Progenitor cell of endocrine pancreas (in vitro differentiated cells): ENCODE measurements at regions not wholly inside any gene's neighbourhood (a gene's known extent, or its start where the extent isn't known, plus 50 kb on each side); places are given as distances from the start of the nearest gene placed in this dataset.

Experiments
- DNase-seq: peaks from one replicate; pipeline ENCODE4 v3.0.0; 2021; ENCODE audit warnings: low spot score; ENCODE audit not compliant: unreplicated experiment
- H3K27ac Mint-ChIP-seq: 2 replicates; pipeline ENCODE4 v1.8.0; 2021; ENCODE audit warnings: mild to moderate bottlenecking, moderate library complexity, mixed read lengths
- H3K27me3 Mint-ChIP-seq: 2 replicates; pipeline ENCODE4 v1.8.0; 2021; ENCODE audit warnings: mixed read lengths
- H3K36me3 Mint-ChIP-seq: 2 replicates; pipeline ENCODE4 v1.8.0; 2022; ENCODE audit warnings: mixed read lengths; ENCODE audit not compliant: insufficient read depth
- H3K4me1 Mint-ChIP-seq: 2 replicates; pipeline ENCODE4 v1.8.0; 2021; ENCODE audit warnings: low read depth, mixed read lengths
- H3K4me3 Mint-ChIP-seq: 2 replicates; pipeline ENCODE4 v1.8.0; 2021; ENCODE audit warnings: low read depth, mild to moderate bottlenecking, moderate library complexity, mixed read lengths
- H3K9me3 Mint-ChIP-seq: 2 replicates; pipeline ENCODE4 v1.8.0; 2021; ENCODE audit warnings: low read depth, mixed read lengths
- CTCF ChIP-seq: fragments of 200-600 bp; sonication (generic); IDR thresholded peaks from one replicate; pipeline ENCODE4 v1.5.0; 2021; ENCODE audit warnings: antibody characterized with exemption, mild to moderate bottlenecking; ENCODE audit not compliant: unreplicated experiment

GRCh38 chr11:111172321-111172862 lies 73.1 kb upstream of the POU2AF2 start:
- no peak for TF ChIP-seq CTCF
- Mint-ChIP-seq H3K27me3 (no peaks in the 10 kb centered on the region), H3K36me3 (no peaks in the 10 kb centered on the region), H3K9me3 (no peaks in the 10 kb centered on the region), H3K27ac (no peak overlapping the region), H3K4me3 (no peak overlapping the region), H3K4me1 (no peaks in the 10 kb centered on the region)
- DNase-seq: no peak

- H3K36me3 Mint-ChIP-seq: no peaks in the 10 kb centered on the region
- no peaks in the 10 kb centered on the region for H3K9me3 Mint-ChIP-seq
- DNase-seq: no peak
- no peaks in the 10 kb centered on the region for H3K4me1 Mint-ChIP-seq
- no peaks in the 10 kb centered on the region for H3K27me3 Mint-ChIP-seq
- TF ChIP-seq CTCF: no peak
- no peak overlapping the region for H3K27ac Mint-ChIP-seq
- no peak overlapping the region for H3K4me3 Mint-ChIP-seq
Measured at GRCh38 chr11:111170761-111171379, 74.7 kb upstream of the POU2AF2 start.

- Mint-ChIP-seq H3K4me1 (no peaks in the 10 kb centered on the region), H3K9me3 (no peaks in the 10 kb centered on the region), H3K36me3 (no peaks in the 10 kb centered on the region), H3K4me3 (no peak overlapping the region), H3K27ac (no peak overlapping the region), H3K27me3 (no peaks in the 10 kb centered on the region)
- TF ChIP-seq CTCF: no peak
- no peak for DNase-seq
Measured at GRCh38 chr11:111169367-111169766, 76.2 kb upstream of the POU2AF2 start.

- Mint-ChIP-seq H3K9me3 (no peaks in the 10 kb centered on the region), H3K27ac (no peak overlapping the region), H3K4me3 (no peak overlapping the region), H3K4me1 (no peaks in the 10 kb centered on the region), H3K27me3 (no peaks in the 10 kb centered on the region), H3K36me3 (no peaks in the 10 kb centered on the region)
- DNase-seq: no peak
- TF ChIP-seq CTCF: no peak
Measured at GRCh38 chr11:111168871-111169270, 76.7 kb upstream of the POU2AF2 start.

GRCh38 chr11:111167666-111168065 lies 77.9 kb upstream of the POU2AF2 start:
- no peak for DNase-seq
- H3K4me1 Mint-ChIP-seq: no peaks in the 10 kb centered on the region
- H3K27me3 Mint-ChIP-seq: no peaks in the 10 kb centered on the region
- H3K9me3 Mint-ChIP-seq: no peaks in the 10 kb centered on the region
- no peak for TF ChIP-seq CTCF
- no peak overlapping the region for H3K27ac Mint-ChIP-seq
- no peak overlapping the region for H3K4me3 Mint-ChIP-seq
- H3K36me3 Mint-ChIP-seq: no peaks in the 10 kb centered on the region
